B cell (primary cell): ENCODE measurements at regions not wholly inside any gene's neighbourhood (a gene's known extent, or its start where the extent isn't known, plus 50 kb on each side); places are given as distances from the start of the nearest gene placed in this dataset.

Experiments used
- ATAC-seq: fragments of 200-7000 bp; cut with Tn5 transposase; one replicate; pipeline ENCODE4 v1.10.0; 2021; ENCODE audit warnings: low read depth, mild to moderate bottlenecking, moderate number of reproducible peaks, moderate library complexity
- CTCF ChIA-PET: fragments of 350-600 bp; sonication (Branson Sonifier 250); formaldehyde crosslinking; loops from one replicate; lab custom pipeline; 2021; ENCODE audit warnings: antibody characterized with exemption, inconsistent platforms; lab: Charles Lee
- POLR2A ChIA-PET: fragments of 350-600 bp; sonication (Branson Sonifier 250); formaldehyde crosslinking; loops from one replicate; lab custom pipeline; 2021; ENCODE audit warnings: antibody characterized with exemption; lab: Charles Lee
- DNase-seq: peaks from one replicate; pipeline ENCODE4 v3.0.0; 2013
- H2AFZ ChIP-seq: 2 replicates; pipeline ENCODE4 v1.6.1; 2012; ENCODE audit warnings: mild to moderate bottlenecking, low read depth, low read length; ENCODE audit not compliant: insufficient read depth, poor library complexity, severe bottlenecking
- H3K27ac ChIP-seq, 2 donors: 1 replicate in 1 of 2; 2 replicates in 1 of 2; pipeline ENCODE4 v1.5.1; 2012 to 2013; ENCODE audit warnings: low read length in 2 of 2, mild to moderate bottlenecking in 2 of 2, moderate library complexity in 1 of 2
- H3K27me3 ChIP-seq, 4 experiments: fragments of 200-600 bp in 1 of 4; sonication (generic) in 1 of 4; replicated peaks in 1 of 4; 1 replicate in 2 of 4; 2 replicates in 2 of 4; pipeline versions ENCODE4 v1.6.1 to v1.7.0; 2013 to 2016; ENCODE audit warnings: low read length in 3 of 4, mild to moderate bottlenecking in 2 of 4, mixed read lengths in 1 of 4, moderate library complexity in 1 of 4; ENCODE audit not compliant: insufficient read depth in 4 of 4, control insufficient read depth in 3 of 4; ENCODE audit errors: control extremely low read depth in 1 of 4
- H3K36me3 ChIP-seq, 2 experiments: replicated peaks in 1 of 2; 1 replicate in 1 of 2; 2 replicates in 1 of 2; pipeline versions ENCODE4 v1.6.1 to v1.7.1; 2013; ENCODE audit warnings: low read length in 1 of 2; ENCODE audit not compliant: insufficient read depth in 2 of 2, control insufficient read depth in 1 of 2; ENCODE audit errors: control extremely low read depth in 1 of 2, extremely low read depth in 1 of 2
- H3K4me1 ChIP-seq, 2 donors: fragments of 200-600 bp in 1 of 2; sonication (generic) in 1 of 2; 1 replicate in 1 of 2; 2 replicates in 1 of 2; pipeline versions ENCODE4 v1.5.1 to v1.6.1; 2013 to 2017; ENCODE audit warnings: low read length in 2 of 2; ENCODE audit not compliant: control insufficient read depth in 2 of 2, insufficient read depth in 2 of 2
- H3K4me2 ChIP-seq: replicated peaks from 2 replicates; pipeline ENCODE3; 2012; ENCODE audit warnings: mild to moderate bottlenecking, low read depth, low read length; ENCODE audit not compliant: poor library complexity, severe bottlenecking
- H3K4me3 ChIP-seq, 5 experiments: fragments of 200-600 bp in 1 of 5; sonication (generic) in 1 of 5; 1 replicate in 3 of 5; 2 replicates in 2 of 5; pipeline versions ENCODE4 v1.5.1 to v1.7.0; 2011 to 2016; ENCODE audit warnings: low read length in 4 of 5, mild to moderate bottlenecking in 4 of 5, low read depth in 2 of 5, control low read depth in 1 of 5, moderate library complexity in 1 of 5; ENCODE audit not compliant: insufficient read depth in 1 of 5; ENCODE audit errors: control extremely low read depth in 1 of 5, extremely low read depth in 1 of 5
- H3K79me2 ChIP-seq: fragments of 200-600 bp; sonication (generic); one replicate; pipeline ENCODE4 v1.6.0; 2016; ENCODE audit warnings: low read length; ENCODE audit not compliant: control insufficient read depth, insufficient read depth
- H3K9ac ChIP-seq: fragments of 200-600 bp; sonication (generic); 2 replicates; pipeline ENCODE4 v1.6.1; 2017; ENCODE audit warnings: mild to moderate bottlenecking, low read length, moderate library complexity
- H3K9me3 ChIP-seq, 3 donors: one replicate each; pipeline versions ENCODE4 v1.6.1 to v1.7.1; 2013; ENCODE audit warnings: low read length in 2 of 3; ENCODE audit not compliant: control insufficient read depth in 2 of 3, insufficient read depth in 1 of 3; ENCODE audit errors: control extremely low read depth in 1 of 3
- H4K20me1 ChIP-seq: 2 replicates; pipeline ENCODE4 v1.6.0; 2012; ENCODE audit warnings: mild to moderate bottlenecking, low read length; ENCODE audit not compliant: insufficient read depth, control insufficient read depth, poor library complexity, severe bottlenecking
- H3K27ac Mint-ChIP-seq: one replicate; pipeline ENCODE4 v1.8.0; 2021; ENCODE audit warnings: mixed read lengths
- H3K27me3 Mint-ChIP-seq: one replicate; pipeline ENCODE4 v1.8.0; 2021; ENCODE audit warnings: mixed read lengths
- H3K4me1 Mint-ChIP-seq: one replicate; pipeline ENCODE4 v1.8.0; 2021; ENCODE audit warnings: mixed read lengths
- H3K4me3 Mint-ChIP-seq: one replicate; pipeline ENCODE4 v1.8.0; 2021; ENCODE audit warnings: mixed read lengths
- H3K9me3 Mint-ChIP-seq: one replicate; pipeline ENCODE4 v1.8.0; 2022; ENCODE audit warnings: mixed read lengths; ENCODE audit not compliant: insufficient read depth
- CTCF ChIP-seq: fragments of 200-600 bp; IDR thresholded peaks from one replicate; pipeline ENCODE4 v1.8.0; 2022; ENCODE audit warnings: antibody characterized with exemption, mild to moderate bottlenecking
- EZH2 ChIP-seq: IDR thresholded peaks from 2 replicates; pipeline ENCODE4 v1.6.1; 2012; ENCODE audit warnings: borderline replicate concordance, low read depth, mild to moderate bottlenecking, moderate library complexity, low read length; ENCODE audit not compliant: insufficient read depth, poor library complexity, severe bottlenecking
- WGBS: methylation state at CpG from one replicate; pipeline ENCODE4 v1.1.5; 2013; ENCODE audit warnings: missing lambda C conversion rate; ENCODE audit not compliant: insufficient coverage; 5-methylcytosine and 5-hydroxymethylcytosine counted together
- intact Hi-C: fragments of 100-400 bp; cut with micrococcal nuclease; formaldehyde crosslinking; loops from one replicate; pipeline ENCODE4 v1.10.0; 2022

GRCh38 chr3:72085036-72085435, 300.1 kb upstream of the PROK2 start:
- Mint-ChIP-seq H3K4me1 (peaks cover 43% of the 10 kb centered on the region), H3K4me3 (no peak overlapping the region), H3K27ac (no peak overlapping the region), H3K9me3 (no peaks in the 10 kb centered on the region), H3K27me3 (peaks cover 13% of the 10 kb centered on the region)
- CTCF ChIA-PET: interaction anchor here (0.7 kb wide), 1 partner anchor 21 kb away, joined by 3 read pairs; no protein-coding TSS in a partner anchor
- H3K79me2 ChIP-seq: no peaks in the 10 kb centered on the region
- H3K36me3 ChIP-seq: no peaks in the 10 kb centered on the region
- no peak overlapping the region for H3K4me3 ChIP-seq
- no peak overlapping the region for H3K4me2 ChIP-seq
- WGBS: 80% methylated on average over 5 of the region's 6 CpGs
- intact Hi-C loops: no loop called here
- H3K4me1 ChIP-seq: peaks cover 37 to 45% of the 10 kb centered on the region in 2 donors
- H3K9me3 ChIP-seq: peaks cover 0 to 3% (median 0%) of the 10 kb centered on the region in 3 donors
- ATAC-seq (no peak), DNase-seq (no peak)
- TF ChIP-seq EZH2 (no peak), CTCF (no peak)
- POLR2A ChIA-PET: no interaction called here
- no peak overlapping the region for H3K27ac ChIP-seq
- no peak overlapping the region for H3K9ac ChIP-seq
- no peak overlapping the region for H2AFZ ChIP-seq
- H4K20me1 ChIP-seq: no peaks in the 10 kb centered on the region
- peaks cover 0 to 17% (median 7%) of the 10 kb centered on the region in 4 experiments for H3K27me3 ChIP-seq

GRCh38 chr3:72082776-72083462, 298.0 kb upstream of the PROK2 start:
- DNase-seq: no peak
- CTCF ChIA-PET: interaction anchor here (1.1 to 1.8 kb wide), 3 partner anchors 9 to 739 kb away, joined by 3 to 4 read pairs (median 3); no protein-coding TSS in a partner anchor
- H3K27ac ChIP-seq: peak overlapping the region; percentile 43 to 66
- no peak overlapping the region for H3K4me3 ChIP-seq
- ATAC-seq: peak; percentile 18
- H3K27ac Mint-ChIP-seq: peak overlapping the region; percentile 67
- TF ChIP-seq CTCF (no peak), EZH2 (no peak)
- H3K27me3 ChIP-seq: peaks cover 0 to 17% (median 7%) of the 10 kb centered on the region in 4 experiments
- H3K4me1 ChIP-seq: peaks cover 58 to 67% of the 10 kb centered on the region in 2 donors
- H3K79me2 ChIP-seq: no peaks in the 10 kb centered on the region
- no peak overlapping the region for H2AFZ ChIP-seq
- intact Hi-C loops: loop anchor here (2.0 to 5.0 kb wide), 4 partner anchors 79 to 364 kb away; partner anchors contain the start of gene RYBP
- WGBS: 54% methylated on average over 4 of the region's 10 CpGs
- H3K4me2 ChIP-seq: peak overlapping the region; percentile 63
- H3K4me3 Mint-ChIP-seq: peak overlapping the region; percentile 56
- H4K20me1 ChIP-seq: no peaks in the 10 kb centered on the region
- POLR2A ChIA-PET: interaction anchor here (1.1 kb wide), 1 partner anchor 18 kb away, joined by 3 read pairs; no protein-coding TSS in a partner anchor
- peaks cover 64% of the 10 kb centered on the region for H3K4me1 Mint-ChIP-seq
- peak overlapping the region; percentile 7 for H3K9ac ChIP-seq
- peaks cover 0 to 3% (median 0%) of the 10 kb centered on the region in 3 donors for H3K9me3 ChIP-seq
- no peaks in the 10 kb centered on the region for H3K9me3 Mint-ChIP-seq
- no peaks in the 10 kb centered on the region for H3K36me3 ChIP-seq
- peaks cover 8% of the 10 kb centered on the region for H3K27me3 Mint-ChIP-seq
